ENCODE measurements at regions not wholly inside any gene's neighbourhood (a gene's known extent, or its start where the extent isn't known, plus 50 kb on each side); places are given as distances from the start of the nearest gene placed in this dataset.
"Not testable (repeated sequence)": the region's sequence is repeated elsewhere in the genome, so short reads cannot be mapped to it uniquely, and the experiment has no call there.

- no peak for DNase-seq
Measured at GRCh38 chr7:92972441-92972840, 136.1 kb upstream of the CDK6 start.

GRCh38 chr7:92969061-92969460 lies 132.7 kb upstream of the CDK6 start:
- no peak for DNase-seq

DNA sequence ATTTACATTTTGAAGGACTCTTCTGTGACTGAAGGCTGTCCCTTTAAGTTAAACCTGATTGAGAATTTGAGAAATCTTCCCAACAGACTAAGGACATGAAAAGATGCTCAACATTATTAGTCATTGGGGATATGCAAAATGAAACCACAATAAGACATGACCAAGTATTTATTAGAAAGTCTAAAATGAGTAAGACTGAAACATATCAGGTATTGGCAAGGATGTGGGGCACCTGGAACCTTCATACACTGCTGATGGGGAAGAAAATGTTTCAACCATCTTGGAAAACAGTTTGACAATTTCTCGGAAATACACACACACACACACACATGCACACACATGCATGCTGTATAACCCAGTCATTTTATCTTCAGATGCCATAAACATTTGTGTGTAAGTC lies 132.1 kb upstream of the CDK6 start:
- no peak for DNase-seq

GRCh38 chr7:92967238-92967637 lies 130.9 kb upstream of the CDK6 start:
- DNase-seq: no peak

GRCh38 chr7:92964141-92964540 lies 127.8 kb upstream of the CDK6 start:
- DNase-seq: no peak

DNA sequence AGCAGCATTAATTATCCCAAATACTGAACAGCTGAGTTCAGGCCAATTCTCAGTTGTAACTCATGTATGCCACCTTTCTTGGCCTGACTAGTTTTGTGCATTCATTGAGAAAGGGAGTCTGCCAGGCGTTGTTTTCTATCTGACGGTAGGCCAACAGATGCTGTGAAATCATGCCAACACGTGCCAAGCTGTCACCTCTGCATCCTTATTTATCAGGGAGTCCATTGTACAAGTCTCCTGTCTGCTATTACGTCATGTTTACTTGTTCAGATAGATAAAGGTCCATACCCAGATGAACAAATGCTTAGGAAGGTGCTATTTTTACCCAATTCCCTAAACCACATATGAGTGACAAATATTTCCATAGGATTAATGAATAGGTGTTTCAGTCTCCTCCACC lies 127.2 kb upstream of the CDK6 start:
- DNase-seq: no peak

DNA sequence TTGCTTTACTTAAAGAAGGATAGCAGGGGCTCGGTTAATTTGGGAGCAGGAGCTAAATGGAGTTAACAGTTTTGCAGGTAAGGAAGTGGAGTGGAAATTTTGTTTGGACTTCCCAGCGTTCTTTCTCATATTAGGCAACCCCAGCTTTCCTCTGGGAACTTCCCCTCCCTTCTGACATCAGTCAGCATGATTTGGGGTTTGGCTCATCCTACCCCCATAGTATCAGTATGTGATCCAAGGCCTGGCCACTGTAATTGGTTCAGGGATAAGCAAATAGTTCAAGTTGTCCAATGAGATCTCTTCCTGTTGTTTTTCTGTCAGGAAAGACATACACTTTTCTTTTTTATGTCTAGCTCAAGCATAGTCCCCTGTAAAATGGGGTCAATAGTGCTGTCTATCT lies 125.6 kb upstream of the CDK6 start:
- no peak for DNase-seq

DNA sequence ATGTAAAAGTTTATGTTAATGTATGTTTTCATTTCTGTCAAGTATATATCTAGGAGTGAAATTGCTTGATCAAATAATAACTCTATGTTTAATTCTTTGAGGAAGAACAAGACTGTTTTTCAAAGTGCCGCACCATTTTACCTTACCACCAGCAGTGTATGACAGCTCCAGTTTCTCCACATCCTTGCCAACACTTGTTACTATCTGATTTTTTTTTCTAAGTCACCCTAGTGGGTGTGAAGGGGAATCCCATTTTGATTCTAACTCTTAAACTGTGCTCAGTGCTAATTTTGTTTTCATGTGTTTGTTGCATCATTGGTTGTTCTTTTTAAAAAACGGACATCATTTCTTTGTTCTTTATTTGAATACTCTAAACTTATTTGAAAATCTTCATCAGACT lies 120.2 kb upstream of the CDK6 start:
- no peak for DNase-seq

DNA sequence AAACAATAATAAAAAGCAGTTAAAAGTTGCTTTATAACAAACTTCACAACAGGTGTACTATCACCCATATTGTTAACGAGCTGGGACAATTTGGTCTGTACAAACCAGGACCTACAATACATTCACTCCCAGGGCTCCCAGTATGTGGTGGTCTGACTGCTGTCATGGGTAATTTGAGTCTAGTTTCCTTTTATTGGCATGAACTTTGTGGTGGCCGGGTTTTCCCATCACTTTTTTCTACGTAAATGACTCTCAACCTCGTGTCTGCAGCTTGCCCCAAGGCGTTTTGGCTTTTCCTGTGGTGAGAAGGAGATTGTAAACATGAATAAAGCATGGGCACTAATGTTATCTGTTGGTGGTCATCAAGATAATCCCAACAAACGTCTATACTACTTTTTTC lies 118.7 kb upstream of the CDK6 start:
- DNase-seq: no peak

DNA sequence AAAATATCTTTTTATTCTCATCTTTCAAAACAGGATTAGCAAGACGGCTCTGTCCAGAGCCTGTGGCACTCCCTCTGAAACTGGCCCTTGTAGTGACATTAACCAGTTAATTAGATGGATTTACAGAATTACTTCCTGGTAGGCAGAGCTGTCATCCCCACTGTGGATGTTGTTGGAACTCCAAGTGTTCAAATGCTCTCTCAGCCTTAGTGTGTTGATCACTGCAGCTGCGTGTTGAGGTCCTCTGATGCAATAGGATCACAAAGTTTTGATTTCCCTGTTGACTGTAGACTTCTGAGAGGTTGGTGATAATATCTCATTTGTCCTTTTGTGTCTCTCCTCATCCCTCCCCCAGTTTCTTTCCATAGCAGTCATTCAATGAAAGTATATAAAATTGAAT lies 117.3 kb upstream of the CDK6 start:
- DNase-seq: no peak

- no peak for DNase-seq
Measured at GRCh38 chr7:92949748-92950147, 113.4 kb upstream of the CDK6 start.

DNA sequence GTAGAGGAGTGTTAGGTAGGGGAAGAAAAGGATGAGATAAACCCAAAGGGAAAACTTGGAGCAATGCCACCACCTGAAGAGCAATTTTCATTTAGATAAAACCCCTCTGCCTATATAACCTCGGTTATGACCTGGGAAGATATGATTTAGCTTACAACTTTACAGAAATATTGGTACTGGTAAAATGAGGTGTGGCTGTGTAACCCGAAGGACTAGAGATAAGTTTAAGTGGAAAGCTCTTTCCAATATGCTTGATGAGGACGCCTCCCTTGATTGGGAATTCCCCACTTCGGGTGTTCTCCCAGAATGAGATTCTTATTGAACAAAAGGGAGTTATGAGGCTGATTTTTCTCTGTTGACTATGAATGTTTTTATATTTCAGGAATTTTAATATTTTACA lies 109.5 kb upstream of the CDK6 start:
- no peak for DNase-seq

DNA sequence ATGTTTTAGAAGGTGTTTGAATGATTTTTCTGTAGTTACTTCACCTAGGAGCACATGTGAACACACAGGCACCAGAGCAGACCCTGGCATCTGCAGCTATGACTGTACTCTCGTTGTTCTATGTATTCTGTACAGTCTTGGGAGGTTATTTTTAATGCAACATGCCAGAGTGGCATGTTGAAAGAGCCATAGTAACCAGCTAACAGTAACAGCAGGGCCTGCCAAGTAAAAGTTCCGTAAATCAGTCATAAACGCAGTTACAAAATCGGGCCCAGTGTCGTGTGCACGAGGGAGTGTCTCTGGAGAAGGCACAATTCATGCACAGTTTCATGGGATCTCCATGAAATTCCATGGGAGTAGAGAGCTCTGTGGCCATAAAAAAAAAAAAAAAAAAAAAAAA lies 108.3 kb upstream of the CDK6 start:
- DNase-seq: no peak

GRCh38 chr7:92942706-92943105 lies 106.3 kb upstream of the CDK6 start:
- DNase-seq: not testable (repeated sequence)

- no peak for DNase-seq
Measured at GRCh38 chr7:92939666-92940360, 103.4 kb upstream of the CDK6 start.

GRCh38 chr7:92934096-92934495 lies 97.7 kb upstream of the CDK6 start:
- DNase-seq: no peak

DNA sequence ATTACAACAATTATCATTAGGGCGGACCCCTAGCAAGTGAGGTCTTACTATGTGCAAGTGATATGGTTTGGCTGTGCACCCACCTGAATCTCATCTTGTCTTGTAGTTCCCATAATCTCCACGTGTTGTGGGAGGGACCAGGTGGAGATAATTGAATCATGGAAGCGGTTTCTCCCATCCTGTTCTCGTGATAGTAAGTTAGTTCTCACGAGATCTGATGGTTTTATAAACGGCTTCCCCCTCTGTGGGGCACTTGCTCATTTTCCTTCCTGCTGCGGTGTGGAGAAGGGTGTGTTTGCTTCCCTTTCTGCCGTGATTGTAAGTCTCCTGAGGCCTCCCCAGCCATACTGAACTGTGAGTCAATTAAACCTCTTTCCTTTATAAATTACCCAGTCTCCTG lies 96.1 kb upstream of the CDK6 start:
- no peak for DNase-seq

GRCh38 chr7:92930404-92930803 lies 94.0 kb upstream of the CDK6 start:
- DNase-seq: no peak

- DNase-seq: no peak
Measured at GRCh38 chr7:92926697-92927044, 90.3 kb upstream of the CDK6 start.

GRCh38 chr7:92925876-92926696 lies 89.7 kb upstream of the CDK6 start:
- DNase-seq: no peak

DNA sequence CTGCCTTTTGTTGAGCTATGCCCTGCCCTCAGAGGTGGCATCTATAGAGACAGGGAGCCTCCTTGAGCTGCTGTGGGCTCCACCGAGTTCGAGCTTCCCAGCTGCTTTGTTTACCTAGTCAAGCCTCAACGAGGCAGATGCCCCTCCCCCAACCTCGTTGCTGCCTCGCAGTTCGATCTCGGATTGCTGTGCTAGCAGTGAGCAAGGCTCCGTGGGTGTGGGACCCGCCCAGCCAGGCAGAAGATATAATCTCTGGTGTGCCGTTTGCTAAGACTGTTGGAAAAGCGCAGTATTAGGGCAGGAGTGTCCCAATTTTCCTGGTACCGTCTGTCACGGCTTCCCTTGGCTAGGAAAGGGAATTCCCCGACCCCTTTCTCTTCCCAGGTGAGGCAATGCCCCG lies 88.4 kb upstream of the CDK6 start:
- DNase-seq: no peak

DNA sequence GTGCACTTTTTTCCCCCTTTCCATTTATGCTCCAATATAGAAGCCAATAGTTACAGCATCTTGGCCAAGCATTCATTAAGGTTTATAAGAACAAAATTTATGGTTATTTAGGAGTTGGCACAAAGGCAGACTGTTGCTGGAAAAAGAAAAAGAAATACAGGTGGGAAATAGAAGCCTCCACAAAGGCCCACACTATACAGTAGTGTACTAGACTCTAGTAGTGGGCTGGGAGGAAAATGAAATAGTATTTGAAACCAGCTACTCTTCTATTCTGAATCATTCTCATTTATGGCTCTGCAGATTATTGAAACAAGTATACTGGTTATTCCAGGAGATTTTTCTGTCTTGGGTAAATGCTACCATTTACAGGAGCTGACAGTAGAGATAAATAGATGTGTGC lies 80.9 kb upstream of the CDK6 start:
- DNase-seq: no peak

GRCh38 chr7:92916770-92917224 lies 80.4 kb upstream of the CDK6 start:
- no peak for DNase-seq

DNA sequence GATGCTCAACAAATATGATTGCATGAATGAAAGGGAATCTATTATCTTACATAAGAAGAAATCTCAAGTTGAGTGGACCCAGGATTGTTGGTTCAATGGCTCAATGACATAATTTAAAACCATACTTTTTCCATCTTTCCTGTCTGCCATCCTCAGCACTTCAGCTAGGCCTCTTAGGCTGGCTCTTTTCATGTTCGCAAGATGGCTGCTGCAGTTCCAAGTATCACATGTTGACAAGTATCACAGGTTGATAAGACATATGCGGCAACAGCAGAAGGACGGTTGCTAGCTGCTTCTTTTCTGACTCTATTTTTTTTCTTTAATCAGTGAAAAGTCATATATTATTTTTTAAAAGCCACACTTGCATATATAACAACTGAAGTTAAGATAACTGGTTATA lies 79.0 kb upstream of the CDK6 start:
- no peak for DNase-seq

- DNase-seq: no peak
Measured at GRCh38 chr7:92914645-92915044, 78.3 kb upstream of the CDK6 start.
